K562 (cell line): ENCODE measurements at regions not wholly inside any gene's neighbourhood (a gene's known extent, or its start where the extent isn't known, plus 50 kb on each side); places are given as distances from the start of the nearest gene placed in this dataset.

ENCODE experiments used
- FOXK1 ChIP-seq: sonication (generic); formaldehyde crosslinking; IDR thresholded peaks from 2 replicates; pipeline ENCODE4 v1.8.0; 2022; ENCODE audit warnings: missing genetic modification reagents, mild to moderate bottlenecking, borderline replicate concordance
- HCFC1 ChIP-seq: IDR thresholded peaks from 2 replicates; pipeline ENCODE4 v1.6.1; 2012; ENCODE audit warnings: low read depth, low read length, improper control_type of control experiment
- HDAC3 ChIP-seq: fragments of 450-650 bp; IDR thresholded peaks from 2 replicates; pipeline ENCODE4 v1.6.1; 2018; ENCODE audit warnings: borderline replicate concordance, mild to moderate bottlenecking, moderate library complexity; ENCODE audit not compliant: partially characterized antibody
- MAZ ChIP-seq, 2 experiments: fragments of 450-650 bp in 1 of 2; sonication (generic) in 1 of 2; formaldehyde crosslinking; IDR thresholded peaks in 1 of 2; conservative IDR thresholded peaks in 1 of 2; 2 replicates each; pipeline versions ENCODE4 v1.4.0 to v1.5.0; 2020; ENCODE audit warnings: mild to moderate bottlenecking in 1 of 2, missing genetic modification reagents in 1 of 2
- OTX1 ChIP-seq: fragments of 450-650 bp; formaldehyde crosslinking; IDR thresholded peaks from 2 replicates; pipeline ENCODE4 v1.4.0; 2022; ENCODE audit warnings: mild to moderate bottlenecking
- POLR2A ChIP-seq: fragments of 450-650 bp; conservative IDR thresholded peaks from 2 replicates; pipeline ENCODE4 v1.6.1; 2016
- SMARCA4 ChIP-seq: fragments of 450-650 bp; IDR thresholded peaks from 2 replicates; pipeline ENCODE4 v1.6.1; 2016
- SRSF7 ChIP-seq: fragments of 200-400 bp; formaldehyde crosslinking; optimal IDR thresholded peaks from 2 replicates; pipeline ENCODE3; 2017; ENCODE audit warnings: mild to moderate bottlenecking, low read depth, low read length
- TAF1 ChIP-seq: IDR thresholded peaks from 2 replicates; pipeline ENCODE4 v1.6.1; 2011; ENCODE audit warnings: mild to moderate bottlenecking, low read length, moderate library complexity; ENCODE audit not compliant: insufficient read depth, control insufficient read depth, severe bottlenecking; ENCODE audit errors: extremely low read depth
- TBL1XR1 ChIP-seq, 2 experiments: IDR thresholded peaks; 2 replicates each; pipeline ENCODE4 v1.6.1; 2012; ENCODE audit warnings: improper control_type of control experiment in 2 of 2, low read length in 2 of 2, mild to moderate bottlenecking in 1 of 2
- ZNF146 ChIP-seq: IDR thresholded peaks from one replicate; pipeline ENCODE4 v1.6.1; 2018; ENCODE audit warnings: missing compliant biosample characterization; ENCODE audit not compliant: unreplicated experiment
- ZNF282 ChIP-seq: sonication (generic); formaldehyde crosslinking; IDR thresholded peaks from 2 replicates; pipeline ENCODE4 v1.8.1; 2023; ENCODE audit warnings: missing genetic modification reagents
- ZNF384 ChIP-seq: IDR thresholded peaks from 2 replicates; pipeline ENCODE4 v1.6.1; 2012; ENCODE audit warnings: low read depth, low read length, improper control_type of control experiment
- ZNF551 ChIP-seq: fragments of 250-450 bp; sonication (Bioruptor Pico); IDR thresholded peaks from 2 replicates; pipeline ENCODE4 v1.5.0; 2021; ENCODE audit warnings: mild to moderate bottlenecking, moderate library complexity
- TF ChIP-seq, protein P1 (sequence below): fragments of 200-600 bp; sonication (generic); IDR thresholded peaks from one replicate; pipeline ENCODE4 v1.6.1; 2012; ENCODE audit warnings: mild to moderate bottlenecking, low read depth, low read length, inconsistent platforms
- TF ChIP-seq, protein P2 (sequence below): fragments of 450-650 bp; formaldehyde crosslinking; IDR thresholded peaks from 2 replicates; pipeline ENCODE4 v1.4.0; 2020; ENCODE audit warnings: mild to moderate bottlenecking, moderate library complexity

DNA sequence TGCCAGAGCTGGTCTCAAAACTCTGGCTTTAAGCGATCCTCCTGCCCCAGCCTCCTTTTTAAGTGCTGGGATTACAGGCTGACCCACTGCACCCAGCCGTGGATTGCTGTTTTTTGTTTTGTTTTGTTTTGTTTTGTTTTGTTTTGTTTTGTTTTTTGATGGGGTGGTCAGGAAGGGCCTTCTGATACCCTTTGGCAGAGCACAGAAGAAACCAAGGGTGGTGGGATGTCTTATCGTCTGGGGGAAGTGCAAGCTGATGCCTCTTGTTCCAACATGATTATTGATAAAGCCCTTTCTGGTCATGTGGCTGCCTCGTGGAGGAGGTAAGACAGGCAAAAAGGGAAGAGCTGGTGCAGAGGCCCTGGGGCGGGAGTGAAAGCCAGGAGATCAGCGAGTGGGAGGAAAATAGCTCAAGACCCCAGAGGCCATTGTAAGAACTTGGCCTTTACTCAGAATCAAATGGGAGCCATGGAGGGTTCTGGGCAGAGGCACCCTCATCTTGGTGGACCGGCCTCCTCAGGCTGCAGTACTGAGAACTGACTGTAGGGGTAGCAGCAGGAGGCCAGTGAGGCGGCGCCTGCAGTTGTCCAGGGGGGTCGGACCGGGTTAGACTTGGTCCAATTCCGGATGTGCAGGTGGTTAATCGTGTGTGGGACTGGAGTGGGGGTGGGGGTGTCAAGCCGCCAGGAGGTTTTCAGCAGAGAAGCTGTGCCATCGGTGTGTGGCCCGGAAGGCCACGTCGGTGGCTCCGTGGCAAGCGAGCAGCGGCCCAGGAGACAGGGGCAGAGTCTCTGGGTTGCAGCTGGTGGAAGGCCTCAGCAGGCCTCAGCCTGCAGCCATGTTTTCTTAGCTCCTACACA is 84.4 kb upstream of the GSE1 start (continued):
- TF ChIP-seq, protein P1, sequence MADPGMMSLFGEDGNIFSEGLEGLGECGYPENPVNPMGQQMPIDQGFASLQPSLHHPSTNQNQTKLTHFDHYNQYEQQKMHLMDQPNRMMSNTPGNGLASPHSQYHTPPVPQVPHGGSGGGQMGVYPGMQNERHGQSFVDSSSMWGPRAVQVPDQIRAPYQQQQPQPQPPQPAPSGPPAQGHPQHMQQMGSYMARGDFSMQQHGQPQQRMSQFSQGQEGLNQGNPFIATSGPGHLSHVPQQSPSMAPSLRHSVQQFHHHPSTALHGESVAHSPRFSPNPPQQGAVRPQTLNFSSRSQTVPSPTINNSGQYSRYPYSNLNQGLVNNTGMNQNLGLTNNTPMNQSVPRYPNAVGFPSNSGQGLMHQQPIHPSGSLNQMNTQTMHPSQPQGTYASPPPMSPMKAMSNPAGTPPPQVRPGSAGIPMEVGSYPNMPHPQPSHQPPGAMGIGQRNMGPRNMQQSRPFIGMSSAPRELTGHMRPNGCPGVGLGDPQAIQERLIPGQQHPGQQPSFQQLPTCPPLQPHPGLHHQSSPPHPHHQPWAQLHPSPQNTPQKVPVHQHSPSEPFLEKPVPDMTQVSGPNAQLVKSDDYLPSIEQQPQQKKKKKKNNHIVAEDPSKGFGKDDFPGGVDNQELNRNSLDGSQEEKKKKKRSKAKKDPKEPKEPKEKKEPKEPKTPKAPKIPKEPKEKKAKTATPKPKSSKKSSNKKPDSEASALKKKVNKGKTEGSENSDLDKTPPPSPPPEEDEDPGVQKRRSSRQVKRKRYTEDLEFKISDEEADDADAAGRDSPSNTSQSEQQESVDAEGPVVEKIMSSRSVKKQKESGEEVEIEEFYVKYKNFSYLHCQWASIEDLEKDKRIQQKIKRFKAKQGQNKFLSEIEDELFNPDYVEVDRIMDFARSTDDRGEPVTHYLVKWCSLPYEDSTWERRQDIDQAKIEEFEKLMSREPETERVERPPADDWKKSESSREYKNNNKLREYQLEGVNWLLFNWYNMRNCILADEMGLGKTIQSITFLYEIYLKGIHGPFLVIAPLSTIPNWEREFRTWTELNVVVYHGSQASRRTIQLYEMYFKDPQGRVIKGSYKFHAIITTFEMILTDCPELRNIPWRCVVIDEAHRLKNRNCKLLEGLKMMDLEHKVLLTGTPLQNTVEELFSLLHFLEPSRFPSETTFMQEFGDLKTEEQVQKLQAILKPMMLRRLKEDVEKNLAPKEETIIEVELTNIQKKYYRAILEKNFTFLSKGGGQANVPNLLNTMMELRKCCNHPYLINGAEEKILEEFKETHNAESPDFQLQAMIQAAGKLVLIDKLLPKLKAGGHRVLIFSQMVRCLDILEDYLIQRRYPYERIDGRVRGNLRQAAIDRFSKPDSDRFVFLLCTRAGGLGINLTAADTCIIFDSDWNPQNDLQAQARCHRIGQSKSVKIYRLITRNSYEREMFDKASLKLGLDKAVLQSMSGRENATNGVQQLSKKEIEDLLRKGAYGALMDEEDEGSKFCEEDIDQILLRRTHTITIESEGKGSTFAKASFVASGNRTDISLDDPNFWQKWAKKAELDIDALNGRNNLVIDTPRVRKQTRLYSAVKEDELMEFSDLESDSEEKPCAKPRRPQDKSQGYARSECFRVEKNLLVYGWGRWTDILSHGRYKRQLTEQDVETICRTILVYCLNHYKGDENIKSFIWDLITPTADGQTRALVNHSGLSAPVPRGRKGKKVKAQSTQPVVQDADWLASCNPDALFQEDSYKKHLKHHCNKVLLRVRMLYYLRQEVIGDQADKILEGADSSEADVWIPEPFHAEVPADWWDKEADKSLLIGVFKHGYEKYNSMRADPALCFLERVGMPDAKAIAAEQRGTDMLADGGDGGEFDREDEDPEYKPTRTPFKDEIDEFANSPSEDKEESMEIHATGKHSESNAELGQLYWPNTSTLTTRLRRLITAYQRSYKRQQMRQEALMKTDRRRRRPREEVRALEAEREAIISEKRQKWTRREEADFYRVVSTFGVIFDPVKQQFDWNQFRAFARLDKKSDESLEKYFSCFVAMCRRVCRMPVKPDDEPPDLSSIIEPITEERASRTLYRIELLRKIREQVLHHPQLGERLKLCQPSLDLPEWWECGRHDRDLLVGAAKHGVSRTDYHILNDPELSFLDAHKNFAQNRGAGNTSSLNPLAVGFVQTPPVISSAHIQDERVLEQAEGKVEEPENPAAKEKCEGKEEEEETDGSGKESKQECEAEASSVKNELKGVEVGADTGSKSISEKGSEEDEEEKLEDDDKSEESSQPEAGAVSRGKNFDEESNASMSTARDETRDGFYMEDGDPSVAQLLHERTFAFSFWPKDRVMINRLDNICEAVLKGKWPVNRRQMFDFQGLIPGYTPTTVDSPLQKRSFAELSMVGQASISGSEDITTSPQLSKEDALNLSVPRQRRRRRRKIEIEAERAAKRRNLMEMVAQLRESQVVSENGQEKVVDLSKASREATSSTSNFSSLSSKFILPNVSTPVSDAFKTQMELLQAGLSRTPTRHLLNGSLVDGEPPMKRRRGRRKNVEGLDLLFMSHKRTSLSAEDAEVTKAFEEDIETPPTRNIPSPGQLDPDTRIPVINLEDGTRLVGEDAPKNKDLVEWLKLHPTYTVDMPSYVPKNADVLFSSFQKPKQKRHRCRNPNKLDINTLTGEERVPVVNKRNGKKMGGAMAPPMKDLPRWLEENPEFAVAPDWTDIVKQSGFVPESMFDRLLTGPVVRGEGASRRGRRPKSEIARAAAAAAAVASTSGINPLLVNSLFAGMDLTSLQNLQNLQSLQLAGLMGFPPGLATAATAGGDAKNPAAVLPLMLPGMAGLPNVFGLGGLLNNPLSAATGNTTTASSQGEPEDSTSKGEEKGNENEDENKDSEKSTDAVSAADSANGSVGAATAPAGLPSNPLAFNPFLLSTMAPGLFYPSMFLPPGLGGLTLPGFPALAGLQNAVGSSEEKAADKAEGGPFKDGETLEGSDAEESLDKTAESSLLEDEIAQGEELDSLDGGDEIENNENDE: no peak
- no peak for TF ChIP-seq ZNF551 (CRISPR knock-in tag)
- TF ChIP-seq HDAC3: no peak
- TF ChIP-seq OTX1 (CRISPR knock-in tag): no peak
- TF ChIP-seq FOXK1: no peak
- peak; percentile 35; the same call in 1 of the 2 replicates for TF ChIP-seq ZNF384
- peak; percentile 18; the same call in 1 of the 2 replicates for TF ChIP-seq HCFC1
- TF ChIP-seq, protein P2, sequence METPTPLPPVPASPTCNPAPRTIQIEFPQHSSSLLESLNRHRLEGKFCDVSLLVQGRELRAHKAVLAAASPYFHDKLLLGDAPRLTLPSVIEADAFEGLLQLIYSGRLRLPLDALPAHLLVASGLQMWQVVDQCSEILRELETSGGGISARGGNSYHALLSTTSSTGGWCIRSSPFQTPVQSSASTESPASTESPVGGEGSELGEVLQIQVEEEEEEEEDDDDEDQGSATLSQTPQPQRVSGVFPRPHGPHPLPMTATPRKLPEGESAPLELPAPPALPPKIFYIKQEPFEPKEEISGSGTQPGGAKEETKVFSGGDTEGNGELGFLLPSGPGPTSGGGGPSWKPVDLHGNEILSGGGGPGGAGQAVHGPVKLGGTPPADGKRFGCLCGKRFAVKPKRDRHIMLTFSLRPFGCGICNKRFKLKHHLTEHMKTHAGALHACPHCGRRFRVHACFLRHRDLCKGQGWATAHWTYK: peak; percentile 100
- TF ChIP-seq POLR2A: no peak
- no peak; the same call in 1 of the 2 replicates for TF ChIP-seq SMARCA4
- no peak for TF ChIP-seq SRSF7
- TF ChIP-seq TAF1: no peak
- no peak for TF ChIP-seq ZNF282 (CRISPR knock-in tag)
- TF ChIP-seq MAZ (CRISPR knock-in tag; conservative IDR thresholded peaks at IDR 0.05 in 1 of 2, IDR thresholded peaks at IDR 0.05 in 1 of 2): peak; percentile 26 to 33; a peak in 2 of 4 replicates
- TF ChIP-seq ZNF146: no peak
- TF ChIP-seq TBL1XR1 (IDR thresholded peaks at IDR 0.05; ENCODE audit: low read length in 2 of 2): 0 out of 4 replicates have a peak, but pooled peaks of 1 of the 2 experiments have one; percentile 13
